Calu3 (cell line): ENCODE measurements at regions not wholly inside any gene's neighbourhood (a gene's known extent, or its start where the extent isn't known, plus 50 kb on each side); places are given as distances from the start of the nearest gene placed in this dataset.

Source experiments
- BruUV-seq: library from RNA; stranded (reverse); fragments of 400-500 nt; replicated peaks from 2 replicates; lab custom pipeline; 2021; lab: Mats Ljungman, UMichigan
- CTCF ChIA-PET: fragments of 300-600 bp; sonication (Branson Sonifier 250); formaldehyde crosslinking; loops from one replicate; lab custom pipeline; 2022; ENCODE audit warnings: antibody characterized with exemption; lab: Charles Lee
- DNase-seq: peaks from one replicate; pipeline ENCODE4 v3.0.0; 2022
- H3K27ac Mint-ChIP-seq: one replicate; pipeline ENCODE4 v1.8.0; 2022; ENCODE audit warnings: mixed read lengths; ENCODE audit not compliant: unreplicated experiment
- H3K27me3 Mint-ChIP-seq: one replicate; pipeline ENCODE4 v1.8.0; 2022; ENCODE audit warnings: mixed read lengths; ENCODE audit not compliant: unreplicated experiment
- H3K36me3 Mint-ChIP-seq: one replicate; pipeline ENCODE4 v1.8.0; 2022; ENCODE audit warnings: mild to moderate bottlenecking, moderate library complexity, mixed read lengths; ENCODE audit not compliant: insufficient read depth, unreplicated experiment
- H3K4me1 Mint-ChIP-seq: one replicate; pipeline ENCODE4 v1.8.0; 2022; ENCODE audit warnings: mild to moderate bottlenecking, low read depth, mixed read lengths; ENCODE audit not compliant: unreplicated experiment
- H3K4me3 Mint-ChIP-seq: one replicate; pipeline ENCODE4 v1.8.0; 2022; ENCODE audit warnings: mild to moderate bottlenecking, low read depth, moderate library complexity, mixed read lengths; ENCODE audit not compliant: unreplicated experiment
- H3K9me3 Mint-ChIP-seq: one replicate; pipeline ENCODE4 v1.8.0; 2022; ENCODE audit warnings: low read depth, mixed read lengths; ENCODE audit not compliant: unreplicated experiment
- intact Hi-C: fragments of 100-400 bp; cut with micrococcal nuclease; formaldehyde crosslinking; loops from one replicate; pipeline ENCODE4 v1.10.0; 2022; ENCODE audit not compliant: unreplicated experiment
- TF ChIP-seq, protein P1 (sequence below): fragments of 200-600 bp; IDR thresholded peaks from one replicate; pipeline ENCODE4 v1.8.0; 2022; ENCODE audit warnings: antibody characterized with exemption; ENCODE audit not compliant: unreplicated experiment

DNA sequence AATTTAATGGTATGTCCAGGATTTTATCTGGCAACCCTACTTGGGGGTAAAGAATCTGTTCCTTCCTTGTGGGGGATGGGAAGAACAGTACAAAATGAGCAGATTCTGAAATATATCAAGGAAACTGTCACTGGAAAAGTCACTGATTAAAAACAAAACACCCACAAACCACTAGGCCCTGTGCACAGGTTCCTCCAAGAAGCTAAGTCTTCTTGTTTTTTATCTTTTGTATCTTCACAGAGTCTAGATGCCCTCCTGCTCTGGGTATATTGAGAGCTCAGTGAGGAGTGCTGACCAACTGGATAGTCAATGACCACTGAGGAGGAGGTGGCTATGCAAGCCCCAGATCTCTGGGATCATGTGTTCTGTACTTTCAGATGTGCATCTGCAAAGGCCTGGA is 86.8 kb upstream of the ANKRD1 start:
- TF ChIP-seq, protein P1, sequence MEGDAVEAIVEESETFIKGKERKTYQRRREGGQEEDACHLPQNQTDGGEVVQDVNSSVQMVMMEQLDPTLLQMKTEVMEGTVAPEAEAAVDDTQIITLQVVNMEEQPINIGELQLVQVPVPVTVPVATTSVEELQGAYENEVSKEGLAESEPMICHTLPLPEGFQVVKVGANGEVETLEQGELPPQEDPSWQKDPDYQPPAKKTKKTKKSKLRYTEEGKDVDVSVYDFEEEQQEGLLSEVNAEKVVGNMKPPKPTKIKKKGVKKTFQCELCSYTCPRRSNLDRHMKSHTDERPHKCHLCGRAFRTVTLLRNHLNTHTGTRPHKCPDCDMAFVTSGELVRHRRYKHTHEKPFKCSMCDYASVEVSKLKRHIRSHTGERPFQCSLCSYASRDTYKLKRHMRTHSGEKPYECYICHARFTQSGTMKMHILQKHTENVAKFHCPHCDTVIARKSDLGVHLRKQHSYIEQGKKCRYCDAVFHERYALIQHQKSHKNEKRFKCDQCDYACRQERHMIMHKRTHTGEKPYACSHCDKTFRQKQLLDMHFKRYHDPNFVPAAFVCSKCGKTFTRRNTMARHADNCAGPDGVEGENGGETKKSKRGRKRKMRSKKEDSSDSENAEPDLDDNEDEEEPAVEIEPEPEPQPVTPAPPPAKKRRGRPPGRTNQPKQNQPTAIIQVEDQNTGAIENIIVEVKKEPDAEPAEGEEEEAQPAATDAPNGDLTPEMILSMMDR = no peak
- Mint-ChIP-seq H3K4me1 (peaks cover 9% of the 10 kb centered on the region), H3K27me3 (peaks cover 10% of the 10 kb centered on the region), H3K36me3 (no peaks in the 10 kb centered on the region), H3K4me3 (no peak overlapping the region), H3K27ac (no peak overlapping the region), H3K9me3 (no peaks in the 10 kb centered on the region)
- CTCF ChIA-PET = no interaction called here
- no peak for DNase-seq
- intact Hi-C loops = loop anchor here (2.0 to 10.0 kb wide), 2 partner anchors 93 to 243 kb away; no protein-coding TSS in a partner anchor
- no TSS peak for BruUV-seq

DNA sequence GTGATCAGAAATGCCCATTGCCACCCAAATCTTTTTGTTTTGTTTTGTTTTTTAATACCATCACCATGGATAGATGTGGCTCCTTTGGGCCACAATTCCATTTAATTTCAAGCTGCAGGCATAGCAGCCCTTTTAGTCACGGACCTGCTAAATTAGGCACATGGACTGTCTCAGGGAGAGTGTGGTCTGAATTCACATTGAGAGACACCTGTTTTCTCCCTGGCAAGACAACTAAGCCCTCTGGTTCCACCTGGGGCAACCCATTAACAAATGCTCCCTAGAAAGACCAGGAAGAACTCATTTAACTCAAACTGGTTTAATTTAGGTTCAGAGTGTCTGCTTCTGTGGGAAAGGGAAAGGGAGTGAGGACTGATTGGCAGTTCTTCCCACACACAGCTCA is 88.2 kb upstream of the ANKRD1 start:
- Mint-ChIP-seq H3K4me3 (no peak overlapping the region), H3K4me1 (peaks cover 9% of the 10 kb centered on the region), H3K36me3 (no peaks in the 10 kb centered on the region), H3K9me3 (no peaks in the 10 kb centered on the region), H3K27ac (no peak overlapping the region), H3K27me3 (peaks cover 22% of the 10 kb centered on the region)
- DNase-seq = no peak
- TF ChIP-seq, protein P1 = no peak
- intact Hi-C loops = loop anchor here (10.0 kb wide), 1 partner anchor 94 kb away; no protein-coding TSS in a partner anchor
- BruUV-seq = no TSS peak
- CTCF ChIA-PET = interaction anchor here (0.7 kb wide), 1 partner anchor 275 kb away, joined by 4 read pairs; no protein-coding TSS in a partner anchor

DNA sequence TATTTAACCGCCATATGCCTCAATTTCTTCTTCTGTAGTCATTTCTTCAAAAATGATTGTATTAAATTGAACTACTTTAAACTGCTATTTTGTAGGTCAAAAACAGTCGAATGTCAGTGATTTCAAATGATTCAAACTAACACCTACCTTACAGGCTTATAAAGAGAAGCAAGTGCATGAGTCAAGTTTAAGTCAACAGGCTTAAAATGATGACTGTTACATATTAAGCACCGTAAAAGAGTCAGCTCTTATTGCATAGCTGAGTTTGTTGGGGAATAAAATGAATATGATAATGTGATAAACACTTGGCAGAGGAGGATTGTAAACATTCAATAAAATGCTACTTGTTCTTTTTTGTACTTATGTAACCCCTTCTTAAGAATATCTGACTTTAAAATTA is 90.1 kb upstream of the ANKRD1 start:
- no peak overlapping the region for H3K4me3 Mint-ChIP-seq
- BruUV-seq = no TSS peak

DNA sequence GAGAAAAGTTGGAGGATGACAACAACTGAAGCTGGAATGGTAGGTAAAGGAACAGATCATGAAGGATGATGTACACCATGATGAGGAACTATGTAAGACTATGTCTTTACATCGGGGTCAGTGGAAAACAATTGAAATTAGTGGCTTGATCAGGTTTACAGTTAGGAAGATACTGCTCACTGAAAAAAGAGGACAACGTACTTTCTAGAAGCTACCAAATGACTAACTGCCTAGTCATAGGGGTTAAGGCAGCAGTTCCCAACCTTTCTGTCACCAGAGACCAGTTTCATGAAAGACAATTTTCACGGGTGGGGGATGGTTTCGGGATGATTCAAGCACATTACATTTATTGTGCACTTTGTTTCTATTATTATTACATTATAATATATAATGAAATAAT is 91.6 kb upstream of the ANKRD1 start:
- no peak for DNase-seq
- H3K4me3 Mint-ChIP-seq = no peak overlapping the region
- H3K27me3 Mint-ChIP-seq = peaks cover 23% of the 10 kb centered on the region
- no TSS peak for BruUV-seq
- no peak overlapping the region for H3K27ac Mint-ChIP-seq
- intact Hi-C loops = loop anchor here (5.0 kb wide), 1 partner anchor 65 kb away; no protein-coding TSS in a partner anchor
- no peaks in the 10 kb centered on the region for H3K9me3 Mint-ChIP-seq
- CTCF ChIA-PET = no interaction called here
- TF ChIP-seq, protein P1 = no peak
- no peaks in the 10 kb centered on the region for H3K36me3 Mint-ChIP-seq
- peaks cover 9% of the 10 kb centered on the region for H3K4me1 Mint-ChIP-seq

More for the DNA sequence above, 90.1 kb upstream of the ANKRD1 start:
- TF ChIP-seq, protein P1 = no peak
- intact Hi-C loops = loop anchor here (5.0 kb wide), 1 partner anchor 66 kb away; no protein-coding TSS in a partner anchor
- DNase-seq = no peak
- peaks cover 9% of the 10 kb centered on the region for H3K4me1 Mint-ChIP-seq
- no peak overlapping the region for H3K27ac Mint-ChIP-seq
- H3K36me3 Mint-ChIP-seq = no peaks in the 10 kb centered on the region
- H3K27me3 Mint-ChIP-seq = peaks cover 22% of the 10 kb centered on the region
- CTCF ChIA-PET = no interaction called here
- no peaks in the 10 kb centered on the region for H3K9me3 Mint-ChIP-seq
